ENCODE measurements at regions not wholly inside any gene's neighbourhood (a gene's known extent, or its start where the extent isn't known, plus 50 kb on each side); places are given as distances from the start of the nearest gene placed in this dataset.
"Not testable (repeated sequence)": the region's sequence is repeated elsewhere in the genome, so short reads cannot be mapped to it uniquely, and the experiment has no call there.

DNA sequence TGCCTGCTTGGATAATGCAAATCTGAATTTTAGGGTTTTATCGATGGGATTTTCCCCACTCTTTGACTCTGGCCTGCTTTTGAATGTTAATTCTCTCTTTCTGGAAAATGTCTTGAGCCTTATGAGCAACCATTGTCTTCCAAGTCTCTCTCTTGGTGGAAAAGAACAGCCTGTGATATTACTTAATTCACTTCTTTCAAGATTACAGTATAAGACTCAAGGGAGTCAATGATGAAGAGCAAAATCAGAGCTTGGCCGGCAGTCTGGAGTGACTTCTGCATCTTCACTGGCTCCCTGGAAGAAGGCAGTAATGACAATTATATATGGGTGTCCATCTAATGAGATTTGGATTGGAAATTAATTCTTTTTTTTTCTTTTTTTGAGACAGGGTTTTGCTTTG, 122.9 kb upstream of the ZEB2 start:
- no peak overlapping the region for H3K27ac Mint-ChIP-seq
- peaks cover 3% of the 10 kb centered on the region for H3K9me3 Mint-ChIP-seq
- H3K36me3 Mint-ChIP-seq (ENCODE audit: low read depth), result no peaks in the 10 kb centered on the region
- ChIA-PET POLR2A (no interaction called here), CTCF (no interaction called here)
- TF ChIP-seq, protein P1, sequence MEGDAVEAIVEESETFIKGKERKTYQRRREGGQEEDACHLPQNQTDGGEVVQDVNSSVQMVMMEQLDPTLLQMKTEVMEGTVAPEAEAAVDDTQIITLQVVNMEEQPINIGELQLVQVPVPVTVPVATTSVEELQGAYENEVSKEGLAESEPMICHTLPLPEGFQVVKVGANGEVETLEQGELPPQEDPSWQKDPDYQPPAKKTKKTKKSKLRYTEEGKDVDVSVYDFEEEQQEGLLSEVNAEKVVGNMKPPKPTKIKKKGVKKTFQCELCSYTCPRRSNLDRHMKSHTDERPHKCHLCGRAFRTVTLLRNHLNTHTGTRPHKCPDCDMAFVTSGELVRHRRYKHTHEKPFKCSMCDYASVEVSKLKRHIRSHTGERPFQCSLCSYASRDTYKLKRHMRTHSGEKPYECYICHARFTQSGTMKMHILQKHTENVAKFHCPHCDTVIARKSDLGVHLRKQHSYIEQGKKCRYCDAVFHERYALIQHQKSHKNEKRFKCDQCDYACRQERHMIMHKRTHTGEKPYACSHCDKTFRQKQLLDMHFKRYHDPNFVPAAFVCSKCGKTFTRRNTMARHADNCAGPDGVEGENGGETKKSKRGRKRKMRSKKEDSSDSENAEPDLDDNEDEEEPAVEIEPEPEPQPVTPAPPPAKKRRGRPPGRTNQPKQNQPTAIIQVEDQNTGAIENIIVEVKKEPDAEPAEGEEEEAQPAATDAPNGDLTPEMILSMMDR (IDR thresholded peaks at IDR 0.05), result no peak
- H3K4me1 Mint-ChIP-seq, result peaks cover 11% of the 10 kb centered on the region
- H3K27me3 Mint-ChIP-seq, result no peaks in the 10 kb centered on the region
- intact Hi-C loops (cut with micrococcal nuclease), result no loop called here
- ATAC-seq (ENCODE audit: low read depth) (no peak), DNase-seq (no peak)
- H3K4me3 Mint-ChIP-seq, result no peak overlapping the region

DNA sequence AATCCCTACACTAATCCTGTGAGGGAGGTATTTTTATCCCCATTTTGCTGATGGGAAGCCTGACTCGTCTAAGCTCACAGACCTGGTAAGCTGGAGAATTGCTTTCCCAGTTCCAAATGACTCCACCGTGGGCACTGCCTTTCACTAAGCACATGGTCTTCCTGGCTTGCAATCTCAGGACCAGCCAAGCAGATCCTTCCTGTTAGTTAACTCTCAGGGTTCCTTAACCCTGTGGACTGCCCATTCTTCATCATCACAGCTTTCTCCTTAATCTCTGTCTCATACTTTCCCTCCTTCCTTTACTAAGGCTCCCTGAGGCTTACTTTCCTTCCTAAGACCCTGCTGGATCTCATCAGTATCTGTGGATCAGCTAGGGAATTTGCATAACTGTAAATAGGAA, 122.2 kb upstream of the ZEB2 start:
- DNase-seq (no peak), ATAC-seq (ENCODE audit: low read depth) (no peak)
- ChIA-PET POLR2A (no interaction called here), CTCF (no interaction called here)
- H3K9me3 Mint-ChIP-seq, result peaks cover 5% of the 10 kb centered on the region
- intact Hi-C loops (cut with micrococcal nuclease), result no loop called here
- peaks cover 11% of the 10 kb centered on the region for H3K4me1 Mint-ChIP-seq
- TF ChIP-seq, protein P1 (IDR thresholded peaks at IDR 0.05), result no peak
- H3K4me3 Mint-ChIP-seq, result no peak overlapping the region
- H3K27me3 Mint-ChIP-seq, result no peaks in the 10 kb centered on the region
- H3K27ac Mint-ChIP-seq, result no peak overlapping the region
- no peaks in the 10 kb centered on the region for H3K36me3 Mint-ChIP-seq (ENCODE audit: low read depth)

DNA sequence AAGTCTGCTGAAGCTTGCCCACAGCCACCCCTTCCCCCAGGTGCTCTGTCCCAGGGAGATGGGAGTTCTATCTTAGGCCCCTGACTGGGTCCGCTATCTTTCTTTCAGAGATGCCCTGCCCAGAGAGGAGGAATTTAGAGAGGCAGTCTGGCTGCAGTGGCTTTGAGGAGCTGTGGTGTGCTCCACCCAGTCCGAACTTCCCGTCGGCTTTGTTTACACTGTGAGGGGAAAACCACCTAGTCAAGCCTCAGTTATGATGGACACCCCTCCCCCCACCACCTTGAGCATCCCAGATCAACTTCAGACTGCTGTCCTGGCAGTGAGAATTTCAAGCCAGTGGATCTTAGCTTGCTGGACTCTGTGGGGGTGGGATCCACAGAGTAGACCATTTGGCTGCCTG, 118.3 kb upstream of the ZEB2 start:
- peaks cover 11% of the 10 kb centered on the region for H3K4me1 Mint-ChIP-seq

DNA sequence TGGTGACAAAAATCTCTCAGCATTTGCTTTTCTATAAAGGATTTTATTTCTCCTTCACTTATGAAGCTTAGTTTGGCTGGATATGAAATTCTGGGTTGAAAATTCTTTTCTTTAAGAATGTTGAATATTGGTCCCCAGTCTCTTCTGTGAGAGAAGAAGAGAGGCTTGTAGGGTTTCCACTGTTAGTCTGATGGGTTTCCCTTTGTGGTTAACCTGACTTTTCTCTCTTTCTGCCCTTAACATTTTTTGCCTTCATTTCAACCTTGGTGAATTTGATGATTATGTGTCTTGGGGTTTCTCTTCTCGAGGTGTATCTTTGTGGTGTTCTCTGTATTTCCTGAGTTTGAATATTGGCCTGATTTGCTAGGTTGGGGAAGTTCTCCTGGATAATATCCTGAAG, 116.9 kb upstream of the ZEB2 start:
- H3K36me3 Mint-ChIP-seq (ENCODE audit: low read depth); H3K4me3 Mint-ChIP-seq; DNase-seq; intact Hi-C loops (cut with micrococcal nuclease); H3K27ac Mint-ChIP-seq; CTCF ChIA-PET; ATAC-seq (ENCODE audit: low read depth); POLR2A ChIA-PET; H3K27me3 Mint-ChIP-seq; H3K4me1 Mint-ChIP-seq: not testable (repeated sequence)
- peaks cover 18% of the 10 kb centered on the region for H3K9me3 Mint-ChIP-seq

More for the DNA sequence above, 118.3 kb upstream of the ZEB2 start:
- ATAC-seq (ENCODE audit: low read depth); H3K27ac Mint-ChIP-seq; POLR2A ChIA-PET; H3K4me3 Mint-ChIP-seq; H3K27me3 Mint-ChIP-seq; H3K36me3 Mint-ChIP-seq (ENCODE audit: low read depth); DNase-seq; intact Hi-C loops (cut with micrococcal nuclease): not testable (repeated sequence)
- peaks cover 18% of the 10 kb centered on the region for H3K9me3 Mint-ChIP-seq
- CTCF ChIA-PET, result interaction anchor here (1.1 kb wide), 1 partner anchor 8 kb away, joined by 3 read pairs; no protein-coding TSS in a partner anchor

DNA sequence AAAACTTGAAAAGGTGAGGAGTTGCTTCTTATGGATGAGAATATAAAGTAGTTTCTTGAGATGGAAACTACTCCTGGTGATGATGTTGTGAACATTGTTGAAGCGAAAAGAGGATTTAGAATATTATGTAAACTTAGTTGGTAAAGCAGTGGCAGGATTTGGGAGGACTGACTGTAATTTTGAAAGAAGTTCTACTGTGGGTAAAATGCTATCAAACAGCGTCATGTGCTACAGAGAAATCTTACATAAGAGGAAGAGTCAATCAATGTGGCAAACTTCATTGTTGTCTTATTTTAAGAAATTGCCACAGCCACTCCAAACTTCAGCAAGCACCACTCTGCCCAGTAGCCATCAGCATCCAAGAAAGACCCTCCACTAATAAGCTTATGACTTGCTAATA, 112.9 kb upstream of the ZEB2 start:
- no peak for ATAC-seq (ENCODE audit: low read depth)
- DNase-seq, result no peak
- Mint-ChIP-seq H3K9me3 (peaks cover 15% of the 10 kb centered on the region), H3K36me3 (ENCODE audit: low read depth) (peaks cover 3% of the 10 kb centered on the region), H3K27me3 (no peaks in the 10 kb centered on the region), H3K4me1 (peaks cover 16% of the 10 kb centered on the region), H3K27ac (no peak overlapping the region), H3K4me3 (no peak overlapping the region)
- TF ChIP-seq, protein P1 (IDR thresholded peaks at IDR 0.05), result no peak
- intact Hi-C loops (cut with micrococcal nuclease), result no loop called here
- ChIA-PET POLR2A (interaction anchor here (0.7 kb wide), 1 partner anchor 1118 kb away, joined by 10 read pairs; no protein-coding TSS in a partner anchor), CTCF (no interaction called here)

DNA sequence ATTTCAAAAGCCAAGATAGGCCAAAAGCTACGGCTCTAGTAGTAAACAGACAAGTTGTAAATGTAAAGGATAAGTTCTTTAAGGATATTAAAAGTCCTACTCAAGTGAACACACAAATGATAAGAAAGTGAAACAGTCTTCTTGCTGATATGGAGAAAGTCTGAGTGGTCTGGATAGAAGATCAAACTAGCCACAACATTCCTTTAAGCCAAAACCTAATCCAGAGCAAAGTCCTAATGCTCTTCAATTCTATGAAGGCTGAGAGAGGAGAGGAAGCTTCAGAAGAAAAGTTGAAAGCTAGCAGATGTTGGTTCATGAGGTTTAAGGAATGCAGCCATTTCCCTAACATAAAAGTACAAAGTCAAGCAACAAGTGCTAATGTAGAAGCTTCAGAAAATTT, 111.7 kb upstream of the ZEB2 start:
- POLR2A ChIA-PET, result no interaction called here
- CTCF ChIA-PET, result no interaction called here

More for the DNA sequence above, 111.7 kb upstream of the ZEB2 start:
- DNase-seq (no peak), ATAC-seq (ENCODE audit: low read depth) (no peak)
- no peak overlapping the region for H3K27ac Mint-ChIP-seq
- peaks cover 16% of the 10 kb centered on the region for H3K4me1 Mint-ChIP-seq
- intact Hi-C loops (cut with micrococcal nuclease), result loop anchor here (2.0 kb wide), 1 partner anchor 27 kb away; no protein-coding TSS in a partner anchor
- TF ChIP-seq, protein P1 (IDR thresholded peaks at IDR 0.05), result no peak
- no peak overlapping the region for H3K4me3 Mint-ChIP-seq
- peaks cover 10% of the 10 kb centered on the region for H3K9me3 Mint-ChIP-seq
- H3K27me3 Mint-ChIP-seq, result no peaks in the 10 kb centered on the region
- peaks cover 3% of the 10 kb centered on the region for H3K36me3 Mint-ChIP-seq (ENCODE audit: low read depth)
